MCF 10A (cell line): ENCODE measurements at regions not wholly inside any gene's neighbourhood (a gene's known extent, or its start where the extent isn't known, plus 50 kb on each side); places are given as distances from the start of the nearest gene placed in this dataset.

Experiments
- BruUV-seq: library from RNA; stranded (reverse); fragments of 400-500 nt; replicated peaks from 2 replicates; lab custom pipeline; 2021; lab: Mats Ljungman, UMichigan
- CTCF ChIA-PET: fragments of 300-600 bp; sonication (Branson Sonifier 250); formaldehyde crosslinking; extraction: SDS; loops from one replicate; lab custom pipeline; 2021; ENCODE audit warnings: antibody characterized with exemption, inconsistent platforms; lab: Yijun Ruan, JAX
- POLR2A ChIA-PET: fragments of 300-600, 350-650 bp; sonication (Branson Sonifier 250); formaldehyde crosslinking; extraction: SDS; loops from one replicate; lab custom pipeline; 2020; ENCODE audit warnings: antibody characterized with exemption, inconsistent platforms; lab: Yijun Ruan, JAX
- DNase-seq: peaks from one replicate; pipeline ENCODE4 v3.0.0-alpha.2; 2018; ENCODE audit not compliant: unreplicated experiment
- H3K27ac Mint-ChIP-seq: one replicate; pipeline ENCODE4 v1.8.0; 2022; ENCODE audit warnings: mild to moderate bottlenecking, low read depth, mixed read lengths; ENCODE audit not compliant: unreplicated experiment
- H3K27me3 Mint-ChIP-seq: one replicate; pipeline ENCODE4 v1.8.0; 2022; ENCODE audit warnings: mixed read lengths; ENCODE audit not compliant: insufficient read depth, unreplicated experiment
- H3K36me3 Mint-ChIP-seq: one replicate; pipeline ENCODE4 v1.8.0; 2022; ENCODE audit warnings: mild to moderate bottlenecking, moderate library complexity, mixed read lengths; ENCODE audit not compliant: insufficient read depth, unreplicated experiment
- H3K4me1 Mint-ChIP-seq: one replicate; pipeline ENCODE4 v1.8.0; 2022; ENCODE audit warnings: mixed read lengths; ENCODE audit not compliant: insufficient read depth, unreplicated experiment
- H3K4me3 Mint-ChIP-seq: one replicate; pipeline ENCODE4 v1.8.0; 2022; ENCODE audit warnings: mild to moderate bottlenecking, moderate library complexity, mixed read lengths; ENCODE audit not compliant: unreplicated experiment
- H3K9me3 Mint-ChIP-seq: one replicate; pipeline ENCODE4 v1.8.0; 2022; ENCODE audit warnings: mixed read lengths; ENCODE audit not compliant: unreplicated experiment
- CTCF ChIP-seq: fragments of 200-600 bp; IDR thresholded peaks from one replicate; pipeline ENCODE4 v1.8.0; 2022; ENCODE audit warnings: antibody characterized with exemption, mild to moderate bottlenecking; ENCODE audit not compliant: unreplicated experiment
- intact Hi-C: fragments of 100-400 bp; cut with micrococcal nuclease; formaldehyde crosslinking; loops from 2 replicates; pipeline ENCODE4 v1.14.1; 2022

DNA sequence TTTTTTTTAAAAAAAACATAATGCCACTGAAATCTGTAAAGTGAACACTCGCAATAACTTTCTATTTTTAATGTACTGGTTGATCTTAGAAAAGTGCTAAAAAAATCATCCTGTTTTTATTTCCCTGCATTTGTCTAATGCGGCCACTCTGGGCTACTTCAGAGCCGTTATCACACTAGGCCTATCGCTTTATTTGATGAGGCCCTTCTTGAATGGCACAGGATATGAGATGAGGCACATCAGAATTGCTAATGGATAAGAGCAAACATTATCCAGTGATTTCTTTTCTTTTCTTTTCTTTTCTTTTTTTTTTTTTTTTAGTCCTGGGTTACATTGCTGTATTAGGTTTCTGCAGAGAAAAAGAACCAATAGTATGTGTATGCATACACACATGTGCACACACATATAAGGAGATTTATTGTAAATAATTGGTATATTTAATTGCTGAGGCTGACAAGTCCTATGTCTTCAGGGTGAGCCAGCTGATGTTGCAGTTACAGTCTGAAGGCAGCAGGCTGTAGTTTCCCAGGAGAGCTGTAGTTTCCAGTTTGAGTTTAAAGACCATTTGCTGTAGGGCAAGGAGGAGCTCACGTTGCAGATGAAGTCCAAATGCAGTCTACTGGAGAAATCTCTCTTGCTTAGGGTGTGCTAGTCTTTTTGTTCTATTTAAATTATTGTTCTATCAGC, 391.7 kb downstream of the MED10 start:
- no TSS peak for BruUV-seq
- H3K9me3 Mint-ChIP-seq = peaks cover 7% of the 10 kb centered on the region
- intact Hi-C loops = loop anchor here (10.0 kb wide), 1 partner anchor 588 kb away; no protein-coding TSS in a partner anchor
- H3K4me3 Mint-ChIP-seq = no peak overlapping the region
- TF ChIP-seq CTCF = no peak
- H3K27me3 Mint-ChIP-seq = no peaks in the 10 kb centered on the region
- H3K27ac Mint-ChIP-seq = no peak overlapping the region
- ChIA-PET POLR2A (no interaction called here), CTCF (interaction anchor here (0.7 kb wide), 3 partner anchors 38 to 319 kb away, joined by 3 to 4 read pairs (median 4); no protein-coding TSS in a partner anchor)
- no peaks in the 10 kb centered on the region for H3K36me3 Mint-ChIP-seq
- H3K4me1 Mint-ChIP-seq = no peaks in the 10 kb centered on the region
- no peak for DNase-seq

- Mint-ChIP-seq H3K27me3 (no peaks in the 10 kb centered on the region), H3K9me3 (peaks cover 7% of the 10 kb centered on the region), H3K4me1 (no peaks in the 10 kb centered on the region), H3K27ac (no peak overlapping the region), H3K4me3 (no peak overlapping the region), H3K36me3 (no peaks in the 10 kb centered on the region)
- no TSS peak for BruUV-seq
- no peak for DNase-seq
- TF ChIP-seq CTCF = no peak
- ChIA-PET CTCF (no interaction called here), POLR2A (no interaction called here)
- intact Hi-C loops = loop anchor here (10.0 kb wide), 1 partner anchor 589 kb away; no protein-coding TSS in a partner anchor
Observed at GRCh38 chr5:5985332-5985731, 393.0 kb downstream of the MED10 start.

DNA sequence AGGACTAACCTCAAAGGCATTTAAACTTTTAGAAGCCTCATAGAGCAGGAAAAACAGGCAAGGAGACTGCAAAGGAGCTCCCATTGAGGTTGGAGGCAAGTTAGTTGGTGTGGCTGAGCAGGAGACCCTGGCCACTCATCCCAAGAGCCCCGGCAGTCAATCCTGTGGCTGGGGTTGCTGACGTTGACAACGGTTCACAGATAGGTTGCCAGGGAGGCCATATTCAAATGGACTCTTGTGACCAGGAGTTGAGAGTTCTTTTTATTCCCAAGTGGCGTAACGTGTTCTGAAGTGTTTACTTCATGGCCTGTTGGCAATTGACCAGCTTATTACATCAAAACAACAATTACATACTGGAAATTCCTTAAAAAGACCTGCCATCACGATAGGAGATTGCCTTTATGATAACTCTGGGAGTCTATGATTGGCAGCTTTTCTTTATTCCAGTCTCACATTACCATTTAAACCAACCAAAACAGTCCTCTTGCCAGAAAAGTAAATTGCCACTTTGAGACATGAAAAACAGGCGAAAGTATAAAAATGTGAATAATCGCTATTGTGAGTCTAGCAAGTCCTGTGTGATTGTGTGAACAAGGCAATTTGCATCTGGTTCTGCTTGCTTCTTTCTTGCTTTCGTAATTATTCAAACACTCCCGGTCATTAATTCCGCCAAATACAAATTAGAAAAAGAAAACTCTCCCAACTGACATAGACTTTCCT, 394.9 kb downstream of the MED10 start:
- no TSS peak for BruUV-seq
- DNase-seq = no peak
- no peaks in the 10 kb centered on the region for H3K27me3 Mint-ChIP-seq
- no peak overlapping the region for H3K4me3 Mint-ChIP-seq
- no peak for TF ChIP-seq CTCF
- intact Hi-C loops = loop anchor here (10.0 kb wide), 1 partner anchor 591 kb away; no protein-coding TSS in a partner anchor
- peaks cover 7% of the 10 kb centered on the region for H3K9me3 Mint-ChIP-seq
- CTCF ChIA-PET = interaction anchor here (0.6 kb wide), 1 partner anchor 579 kb away, joined by 4 read pairs; no protein-coding TSS in a partner anchor
- no peak overlapping the region for H3K27ac Mint-ChIP-seq
- POLR2A ChIA-PET = no interaction called here
- H3K4me1 Mint-ChIP-seq = peaks cover 5% of the 10 kb centered on the region
- H3K36me3 Mint-ChIP-seq = no peaks in the 10 kb centered on the region

GRCh38 chr5:5981562-5981961, 396.8 kb downstream of the MED10 start:
- no peak overlapping the region for H3K27ac Mint-ChIP-seq
- DNase-seq = no peak

More at GRCh38 chr5:5981562-5981961, 396.8 kb downstream of the MED10 start:
- BruUV-seq = no TSS peak
- H3K36me3 Mint-ChIP-seq = no peaks in the 10 kb centered on the region
- H3K9me3 Mint-ChIP-seq = peaks cover 7% of the 10 kb centered on the region
- H3K4me1 Mint-ChIP-seq = peaks cover 5% of the 10 kb centered on the region
- intact Hi-C loops = loop anchor here (10.0 kb wide), 1 partner anchor 593 kb away; no protein-coding TSS in a partner anchor
- H3K27me3 Mint-ChIP-seq = no peaks in the 10 kb centered on the region
- no peak for TF ChIP-seq CTCF
- ChIA-PET CTCF (no interaction called here), POLR2A (no interaction called here)
- no peak overlapping the region for H3K4me3 Mint-ChIP-seq
